ENCODE measurements at regions not wholly inside any gene's neighbourhood (a gene's known extent, or its start where the extent isn't known, plus 50 kb on each side); places are given as distances from the start of the nearest gene placed in this dataset.

DNA sequence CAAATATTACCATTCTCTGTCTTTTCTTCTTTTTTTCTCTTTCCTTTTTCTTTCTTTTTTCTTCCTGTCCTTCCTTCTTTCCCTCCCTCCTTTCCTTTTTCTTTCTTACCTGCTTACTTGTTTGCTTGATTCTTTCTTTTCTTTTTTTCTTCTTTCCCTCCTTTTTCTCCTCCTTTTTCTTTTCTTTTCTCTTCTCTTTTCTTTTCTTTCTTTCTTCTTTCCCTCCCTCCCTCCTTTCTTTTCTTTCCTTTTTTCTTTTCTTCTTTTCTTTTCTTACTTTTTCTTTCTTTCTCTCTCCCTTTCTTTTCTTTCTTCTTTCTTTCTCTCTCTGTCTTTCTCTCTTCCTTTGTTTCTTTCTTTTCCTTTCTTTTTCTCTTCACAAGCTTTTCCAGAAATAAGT lies 697.4 kb upstream of the ADGRL3 start:
- H3K9me3 Mint-ChIP-seq (ENCODE audit: unreplicated experiment) = no peaks in the 10 kb centered on the region
- H3K36me3 Mint-ChIP-seq (ENCODE audit: low read depth, unreplicated experiment) = no peaks in the 10 kb centered on the region
- H3K4me3 Mint-ChIP-seq (ENCODE audit: unreplicated experiment) = no peak overlapping the region
- H3K27me3 ChIP-seq (ENCODE audit: insufficient read depth, low read length) = no peaks in the 10 kb centered on the region
- H3K9ac ChIP-seq (ENCODE audit: low read length) = no peak overlapping the region
- no peak overlapping the region for H3K4me3 ChIP-seq (ENCODE audit: insufficient read depth, low read depth, low read length)
- no peaks in the 10 kb centered on the region for H3K4me1 ChIP-seq (ENCODE audit: insufficient read depth, low read length)
- no peak for TF ChIP-seq EZH2 (IDR thresholded peaks at IDR 0.05; ENCODE audit: insufficient read depth, low read length)
- TF ChIP-seq, protein P1, sequence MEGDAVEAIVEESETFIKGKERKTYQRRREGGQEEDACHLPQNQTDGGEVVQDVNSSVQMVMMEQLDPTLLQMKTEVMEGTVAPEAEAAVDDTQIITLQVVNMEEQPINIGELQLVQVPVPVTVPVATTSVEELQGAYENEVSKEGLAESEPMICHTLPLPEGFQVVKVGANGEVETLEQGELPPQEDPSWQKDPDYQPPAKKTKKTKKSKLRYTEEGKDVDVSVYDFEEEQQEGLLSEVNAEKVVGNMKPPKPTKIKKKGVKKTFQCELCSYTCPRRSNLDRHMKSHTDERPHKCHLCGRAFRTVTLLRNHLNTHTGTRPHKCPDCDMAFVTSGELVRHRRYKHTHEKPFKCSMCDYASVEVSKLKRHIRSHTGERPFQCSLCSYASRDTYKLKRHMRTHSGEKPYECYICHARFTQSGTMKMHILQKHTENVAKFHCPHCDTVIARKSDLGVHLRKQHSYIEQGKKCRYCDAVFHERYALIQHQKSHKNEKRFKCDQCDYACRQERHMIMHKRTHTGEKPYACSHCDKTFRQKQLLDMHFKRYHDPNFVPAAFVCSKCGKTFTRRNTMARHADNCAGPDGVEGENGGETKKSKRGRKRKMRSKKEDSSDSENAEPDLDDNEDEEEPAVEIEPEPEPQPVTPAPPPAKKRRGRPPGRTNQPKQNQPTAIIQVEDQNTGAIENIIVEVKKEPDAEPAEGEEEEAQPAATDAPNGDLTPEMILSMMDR (IDR thresholded peaks at IDR 0.05; ENCODE audit: insufficient read depth, low read depth, low read length) = no peak
- no peaks in the 10 kb centered on the region for H4K20me1 ChIP-seq (ENCODE audit: insufficient read depth, low read length)
- no peak overlapping the region for H3K27ac Mint-ChIP-seq (ENCODE audit: unreplicated experiment)
- DNase-seq (ENCODE audit: low read depth) = no peak
- H3K4me1 Mint-ChIP-seq (ENCODE audit: low read depth, unreplicated experiment) = peaks cover 5% of the 10 kb centered on the region
- no peaks in the 10 kb centered on the region for H3K79me2 ChIP-seq (ENCODE audit: insufficient read depth, low read length)
- no peaks in the 10 kb centered on the region for H3K9me3 ChIP-seq (ENCODE audit: insufficient read depth, low read depth, low read length)
- FAIRE-seq = no peak
- H3K27ac ChIP-seq (ENCODE audit: low read depth, low read length) = no peak overlapping the region
- no peaks in the 10 kb centered on the region for H3K36me3 ChIP-seq (ENCODE audit: insufficient read depth, low read length)
- H2AFZ ChIP-seq (ENCODE audit: low read depth, low read length) = no peak overlapping the region
- no peaks in the 10 kb centered on the region for H3K27me3 Mint-ChIP-seq (ENCODE audit: low read depth, unreplicated experiment)
- H3K4me2 ChIP-seq (ENCODE audit: low read length) = no peak overlapping the region

DNA sequence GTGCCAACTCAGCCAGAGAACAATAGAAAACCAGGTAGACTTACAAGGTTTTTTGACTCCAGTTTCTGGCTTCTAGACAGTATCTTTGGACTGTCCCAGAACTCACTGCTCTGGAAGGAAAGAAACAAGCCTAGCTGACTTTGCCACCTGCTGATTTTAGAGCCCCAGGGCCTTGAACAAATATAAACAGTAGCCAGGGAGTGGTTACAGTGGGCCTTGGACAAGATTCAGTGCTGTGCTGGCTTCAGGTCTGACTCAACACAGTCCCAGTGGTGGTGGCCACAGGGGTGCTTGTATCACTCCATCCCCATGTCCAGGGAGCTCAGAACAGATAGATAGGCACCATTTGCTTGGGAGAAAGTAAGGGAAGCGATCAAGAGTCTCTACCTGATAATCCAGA lies 694.1 kb upstream of the ADGRL3 start:
- H3K27me3 ChIP-seq (ENCODE audit: insufficient read depth, low read length) = no peaks in the 10 kb centered on the region
- H3K9ac ChIP-seq (ENCODE audit: low read length) = no peak overlapping the region
- no peaks in the 10 kb centered on the region for H3K36me3 ChIP-seq (ENCODE audit: insufficient read depth, low read length)
- peaks cover 5% of the 10 kb centered on the region for H3K9me3 Mint-ChIP-seq (ENCODE audit: unreplicated experiment)
- no peak overlapping the region for H3K27ac Mint-ChIP-seq (ENCODE audit: unreplicated experiment)
- no peaks in the 10 kb centered on the region for H4K20me1 ChIP-seq (ENCODE audit: insufficient read depth, low read length)
- peaks cover 1% of the 10 kb centered on the region for H3K4me1 Mint-ChIP-seq (ENCODE audit: low read depth, unreplicated experiment)
- H3K9me3 ChIP-seq (ENCODE audit: insufficient read depth, low read depth, low read length) = no peaks in the 10 kb centered on the region
- FAIRE-seq = no peak
- no peak overlapping the region for H3K4me3 ChIP-seq (ENCODE audit: insufficient read depth, low read depth, low read length)
- H3K79me2 ChIP-seq (ENCODE audit: insufficient read depth, low read length) = no peaks in the 10 kb centered on the region
- H3K27me3 Mint-ChIP-seq (ENCODE audit: low read depth, unreplicated experiment) = no peaks in the 10 kb centered on the region
- H3K4me3 Mint-ChIP-seq (ENCODE audit: unreplicated experiment) = no peak overlapping the region
- no peak overlapping the region for H3K27ac ChIP-seq (ENCODE audit: low read depth, low read length)
- TF ChIP-seq, protein P1 (IDR thresholded peaks at IDR 0.05; ENCODE audit: insufficient read depth, low read depth, low read length) = no peak
- no peak for TF ChIP-seq EZH2 (IDR thresholded peaks at IDR 0.05; ENCODE audit: insufficient read depth, low read length)
- no peak for DNase-seq (ENCODE audit: low read depth)
- no peak overlapping the region for H2AFZ ChIP-seq (ENCODE audit: low read depth, low read length)
- no peak overlapping the region for H3K4me2 ChIP-seq (ENCODE audit: low read length)
- H3K36me3 Mint-ChIP-seq (ENCODE audit: low read depth, unreplicated experiment) = no peaks in the 10 kb centered on the region
- H3K4me1 ChIP-seq (ENCODE audit: insufficient read depth, low read length) = no peaks in the 10 kb centered on the region

DNA sequence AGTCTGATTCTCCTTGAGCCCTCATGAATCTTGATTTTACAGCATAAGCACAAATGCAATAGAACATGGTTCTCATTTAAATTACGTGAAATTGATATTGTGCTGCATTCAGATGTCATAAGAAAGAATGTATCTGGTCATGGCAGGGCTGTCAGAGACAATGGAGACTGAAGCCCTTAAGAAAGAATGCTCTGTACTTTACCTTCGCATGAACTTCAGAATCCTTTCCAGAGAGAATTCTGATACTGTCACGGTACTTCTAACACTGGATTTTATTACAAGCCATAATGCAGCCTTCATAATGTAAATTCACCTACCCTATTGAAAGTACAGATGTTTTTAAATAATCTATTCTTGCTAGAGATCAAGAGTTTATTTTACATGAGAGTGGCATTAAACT lies 677.9 kb upstream of the ADGRL3 start:
- Histone ChIP-seq H3K36me3 (ENCODE audit: insufficient read depth, low read length) (no peaks in the 10 kb centered on the region), H3K9ac (ENCODE audit: low read length) (no peak overlapping the region), H3K4me1 (ENCODE audit: insufficient read depth, low read length) (no peaks in the 10 kb centered on the region), H3K9me3 (ENCODE audit: insufficient read depth, low read depth, low read length) (no peaks in the 10 kb centered on the region), H4K20me1 (ENCODE audit: insufficient read depth, low read length) (no peaks in the 10 kb centered on the region), H3K4me2 (ENCODE audit: low read length) (no peak overlapping the region), H3K27me3 (ENCODE audit: insufficient read depth, low read length) (no peaks in the 10 kb centered on the region), H3K79me2 (ENCODE audit: insufficient read depth, low read length) (no peaks in the 10 kb centered on the region), H3K27ac (ENCODE audit: low read depth, low read length) (no peak overlapping the region), H2AFZ (ENCODE audit: low read depth, low read length) (no peak overlapping the region), H3K4me3 (ENCODE audit: insufficient read depth, low read depth, low read length) (no peak overlapping the region)
- Mint-ChIP-seq H3K36me3 (ENCODE audit: low read depth, unreplicated experiment) (no peaks in the 10 kb centered on the region), H3K4me1 (ENCODE audit: low read depth, unreplicated experiment) (no peaks in the 10 kb centered on the region), H3K9me3 (ENCODE audit: unreplicated experiment) (no peaks in the 10 kb centered on the region), H3K27me3 (ENCODE audit: low read depth, unreplicated experiment) (no peaks in the 10 kb centered on the region), H3K27ac (ENCODE audit: unreplicated experiment) (no peak overlapping the region), H3K4me3 (ENCODE audit: unreplicated experiment) (no peak overlapping the region)
- FAIRE-seq (no peak), DNase-seq (ENCODE audit: low read depth) (no peak)
- TF ChIP-seq, protein P1 (IDR thresholded peaks at IDR 0.05; ENCODE audit: insufficient read depth, low read depth, low read length) = no peak
- TF ChIP-seq EZH2 (IDR thresholded peaks at IDR 0.05; ENCODE audit: insufficient read depth, low read length) = no peak

All from astrocyte (in vitro differentiated cells and primary cell).